ENCODE measurements at regions not wholly inside any gene's neighbourhood (a gene's known extent, or its start where the extent isn't known, plus 50 kb on each side); places are given as distances from the start of the nearest gene placed in this dataset.

DNA sequence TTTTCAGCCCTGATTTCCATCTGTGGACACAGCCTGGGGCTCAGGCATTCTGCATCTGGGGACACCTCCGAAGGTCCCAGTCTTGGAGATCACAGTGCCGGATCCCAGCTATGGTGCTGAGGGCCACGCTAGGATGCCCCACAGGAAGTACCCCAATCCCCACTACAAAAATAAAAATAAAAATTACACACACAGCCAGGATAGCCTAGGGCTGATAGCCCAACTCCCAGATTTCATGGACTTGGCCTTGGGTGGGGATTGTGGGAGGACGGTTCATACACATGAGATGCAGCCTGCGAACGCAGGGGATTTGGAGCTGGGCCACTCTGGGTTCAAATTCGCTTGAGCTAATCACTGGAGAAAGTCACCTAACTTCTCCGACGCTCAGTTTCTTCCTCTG lies 237.7 kb downstream of the BUD13 start:
- H4K20me1 ChIP-seq (ENCODE audit: insufficient read depth, low read length) = no peaks in the 10 kb centered on the region
- H3K36me3 ChIP-seq (replicated peaks in 1 of 2; ENCODE audit: control insufficient read depth in 1 of 2, insufficient read depth in 2 of 2, low read length in 2 of 2) = no peaks in the 10 kb centered on the region
- H3K79me2 ChIP-seq (ENCODE audit: insufficient read depth, low read length) = no peaks in the 10 kb centered on the region
- Mint-ChIP-seq H3K27ac (no peak overlapping the region), H3K4me1 (no peaks in the 10 kb centered on the region), H3K9me3 (peaks cover 1 to 17% (median 7%) of the 10 kb centered on the region in 7 donors), H3K27me3 (ENCODE audit: low read depth in 3 of 3) (peaks cover 12 to 29% (median 24%) of the 10 kb centered on the region in 3 donors), H3K4me3 (no peak overlapping the region), H3K36me3 (no peaks in the 10 kb centered on the region)
- no peak overlapping the region for H3K9ac ChIP-seq (ENCODE audit: insufficient read depth, low read length, poor library complexity, severe bottlenecking)
- DNase-seq = no peak
- no peaks in the 10 kb centered on the region for H3K27me3 ChIP-seq (ENCODE audit: control insufficient read depth in 2 of 2, insufficient read depth in 2 of 2, low read length in 2 of 2)
- H3K4me1 ChIP-seq (ENCODE audit: control insufficient read depth in 1 of 2, insufficient read depth in 2 of 2, low read length in 2 of 2) = no peaks in the 10 kb centered on the region
- peaks cover 0 to 3% of the 10 kb centered on the region in 2 donors for H3K9me3 ChIP-seq (replicated peaks in 1 of 2; ENCODE audit: control insufficient read depth in 1 of 2, insufficient read depth in 1 of 2, low read length in 2 of 2)
- no peak overlapping the region for H3K4me2 ChIP-seq (replicated peaks; ENCODE audit: extremely low read depth, low read length, poor library complexity, severe bottlenecking)
- intact Hi-C loops (cut with micrococcal nuclease) = no loop called here
- TF ChIP-seq, protein P1, sequence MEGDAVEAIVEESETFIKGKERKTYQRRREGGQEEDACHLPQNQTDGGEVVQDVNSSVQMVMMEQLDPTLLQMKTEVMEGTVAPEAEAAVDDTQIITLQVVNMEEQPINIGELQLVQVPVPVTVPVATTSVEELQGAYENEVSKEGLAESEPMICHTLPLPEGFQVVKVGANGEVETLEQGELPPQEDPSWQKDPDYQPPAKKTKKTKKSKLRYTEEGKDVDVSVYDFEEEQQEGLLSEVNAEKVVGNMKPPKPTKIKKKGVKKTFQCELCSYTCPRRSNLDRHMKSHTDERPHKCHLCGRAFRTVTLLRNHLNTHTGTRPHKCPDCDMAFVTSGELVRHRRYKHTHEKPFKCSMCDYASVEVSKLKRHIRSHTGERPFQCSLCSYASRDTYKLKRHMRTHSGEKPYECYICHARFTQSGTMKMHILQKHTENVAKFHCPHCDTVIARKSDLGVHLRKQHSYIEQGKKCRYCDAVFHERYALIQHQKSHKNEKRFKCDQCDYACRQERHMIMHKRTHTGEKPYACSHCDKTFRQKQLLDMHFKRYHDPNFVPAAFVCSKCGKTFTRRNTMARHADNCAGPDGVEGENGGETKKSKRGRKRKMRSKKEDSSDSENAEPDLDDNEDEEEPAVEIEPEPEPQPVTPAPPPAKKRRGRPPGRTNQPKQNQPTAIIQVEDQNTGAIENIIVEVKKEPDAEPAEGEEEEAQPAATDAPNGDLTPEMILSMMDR (IDR thresholded peaks at IDR 0.05) = no peak
- no peak overlapping the region for H3K27ac ChIP-seq (ENCODE audit: low read depth in 1 of 2, low read length in 2 of 2)
- 91% methylated on average over 4 of the region's 9 CpGs for WGBS (ENCODE audit: insufficient coverage)
- H2AFZ ChIP-seq (ENCODE audit: insufficient read depth, low read depth, low read length, poor library complexity, severe bottlenecking) = no peak overlapping the region
- no peak overlapping the region for H3K4me3 ChIP-seq (replicated peaks in 1 of 3; ENCODE audit: low read depth in 2 of 3, low read length in 3 of 3)

DNA sequence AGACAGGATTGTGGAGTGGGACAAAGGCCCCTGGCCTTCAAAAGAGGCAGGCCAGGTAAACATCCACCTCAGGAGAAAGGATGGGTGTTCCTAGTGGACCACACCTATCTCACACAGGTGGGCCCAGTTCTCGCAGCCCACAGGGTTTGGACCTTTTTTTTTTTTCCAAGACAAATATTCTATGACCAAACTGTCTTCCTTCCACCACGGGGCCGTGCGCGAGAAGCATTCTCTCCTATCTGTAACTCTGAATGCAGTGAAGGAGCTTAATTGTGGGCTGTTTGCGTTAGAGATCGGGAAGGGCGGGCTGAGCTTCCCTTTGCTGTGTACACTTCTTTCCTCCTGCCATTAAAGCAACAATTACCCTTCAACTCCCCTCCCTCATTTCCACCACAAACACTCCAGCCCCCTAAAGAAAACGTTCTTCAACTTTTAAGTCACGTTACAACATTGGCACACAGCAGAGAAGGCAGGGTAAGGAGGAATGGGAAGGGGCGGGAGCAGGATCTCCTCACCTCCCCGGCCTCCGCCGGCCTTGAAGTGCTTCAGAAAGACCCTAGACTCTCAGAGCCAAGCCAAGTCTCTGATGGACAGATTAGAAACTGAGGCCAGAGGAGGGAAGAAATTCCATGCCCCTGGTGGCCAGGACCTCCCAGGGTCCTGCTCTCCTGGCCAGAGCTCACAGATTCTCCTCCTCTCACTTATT lies 238.4 kb downstream of the BUD13 start:
- Mint-ChIP-seq H3K9me3 (peaks cover 1 to 14% (median 7%) of the 10 kb centered on the region in 7 donors), H3K27ac (no peak overlapping the region), H3K36me3 (no peaks in the 10 kb centered on the region), H3K27me3 (ENCODE audit: low read depth in 3 of 3) (peaks cover 14 to 29% (median 24%) of the 10 kb centered on the region in 3 donors), H3K4me1 (no peaks in the 10 kb centered on the region), H3K4me3 (peak overlapping the region in 1 of 2 donors; percentile 49)
- H3K27me3 ChIP-seq (ENCODE audit: control insufficient read depth in 2 of 2, insufficient read depth in 2 of 2, low read length in 2 of 2) = no peaks in the 10 kb centered on the region
- TF ChIP-seq, protein P1 (IDR thresholded peaks at IDR 0.05) = no peak
- no peaks in the 10 kb centered on the region for H3K4me1 ChIP-seq (ENCODE audit: control insufficient read depth in 1 of 2, insufficient read depth in 2 of 2, low read length in 2 of 2)
- peaks cover 0 to 3% of the 10 kb centered on the region in 2 donors for H3K9me3 ChIP-seq (replicated peaks in 1 of 2; ENCODE audit: control insufficient read depth in 1 of 2, insufficient read depth in 1 of 2, low read length in 2 of 2)
- H2AFZ ChIP-seq (ENCODE audit: insufficient read depth, low read depth, low read length, poor library complexity, severe bottlenecking) = no peak overlapping the region
- intact Hi-C loops (cut with micrococcal nuclease) = no loop called here
- H3K4me2 ChIP-seq (replicated peaks; ENCODE audit: extremely low read depth, low read length, poor library complexity, severe bottlenecking) = no peak overlapping the region
- H3K36me3 ChIP-seq (replicated peaks in 1 of 2; ENCODE audit: control insufficient read depth in 1 of 2, insufficient read depth in 2 of 2, low read length in 2 of 2) = no peaks in the 10 kb centered on the region
- no peak overlapping the region for H3K9ac ChIP-seq (ENCODE audit: insufficient read depth, low read length, poor library complexity, severe bottlenecking)
- H4K20me1 ChIP-seq (ENCODE audit: insufficient read depth, low read length) = no peaks in the 10 kb centered on the region
- H3K27ac ChIP-seq (ENCODE audit: low read depth in 1 of 2, low read length in 2 of 2) = no peak overlapping the region
- no peak overlapping the region for H3K4me3 ChIP-seq (replicated peaks in 1 of 3; ENCODE audit: low read depth in 2 of 3, low read length in 3 of 3)
- 81% methylated on average over 5 of the region's 14 CpGs for WGBS (ENCODE audit: insufficient coverage)
- DNase-seq = no peak
- no peaks in the 10 kb centered on the region for H3K79me2 ChIP-seq (ENCODE audit: insufficient read depth, low read length)

All from CD14-positive monocyte (primary cell).